ENCODE measurements at regions not wholly inside any gene's neighbourhood (a gene's known extent, or its start where the extent isn't known, plus 50 kb on each side); places are given as distances from the start of the nearest gene placed in this dataset.

DNA sequence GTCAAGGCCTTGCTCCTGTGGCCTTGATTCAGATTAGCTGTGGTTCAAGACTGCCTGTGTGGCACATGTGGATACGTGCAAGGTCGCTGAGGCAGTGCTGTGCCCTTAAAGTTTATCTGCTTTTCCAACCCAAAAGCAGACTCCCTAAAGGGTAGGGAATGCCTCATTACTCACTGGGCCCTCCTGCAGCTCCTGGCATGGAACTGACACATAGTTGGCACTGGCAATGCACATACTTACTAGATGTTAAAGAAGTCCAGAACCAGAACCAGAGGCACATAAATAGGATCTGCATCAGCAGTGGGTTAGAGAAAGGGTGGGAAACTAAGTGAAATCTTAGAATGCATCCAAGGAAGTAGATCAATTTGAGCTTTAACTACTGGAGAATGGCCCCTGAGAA lies 90.6 kb upstream of the MLN start:
- TF ChIP-seq POLR2A (IDR thresholded peaks at IDR 0.05; ENCODE audit: extremely low read depth, insufficient read length) (no peak), MYC (IDR thresholded peaks at IDR 0.05; ENCODE audit: low read depth, low read length) (no peak)
- TF ChIP-seq, protein P1, sequence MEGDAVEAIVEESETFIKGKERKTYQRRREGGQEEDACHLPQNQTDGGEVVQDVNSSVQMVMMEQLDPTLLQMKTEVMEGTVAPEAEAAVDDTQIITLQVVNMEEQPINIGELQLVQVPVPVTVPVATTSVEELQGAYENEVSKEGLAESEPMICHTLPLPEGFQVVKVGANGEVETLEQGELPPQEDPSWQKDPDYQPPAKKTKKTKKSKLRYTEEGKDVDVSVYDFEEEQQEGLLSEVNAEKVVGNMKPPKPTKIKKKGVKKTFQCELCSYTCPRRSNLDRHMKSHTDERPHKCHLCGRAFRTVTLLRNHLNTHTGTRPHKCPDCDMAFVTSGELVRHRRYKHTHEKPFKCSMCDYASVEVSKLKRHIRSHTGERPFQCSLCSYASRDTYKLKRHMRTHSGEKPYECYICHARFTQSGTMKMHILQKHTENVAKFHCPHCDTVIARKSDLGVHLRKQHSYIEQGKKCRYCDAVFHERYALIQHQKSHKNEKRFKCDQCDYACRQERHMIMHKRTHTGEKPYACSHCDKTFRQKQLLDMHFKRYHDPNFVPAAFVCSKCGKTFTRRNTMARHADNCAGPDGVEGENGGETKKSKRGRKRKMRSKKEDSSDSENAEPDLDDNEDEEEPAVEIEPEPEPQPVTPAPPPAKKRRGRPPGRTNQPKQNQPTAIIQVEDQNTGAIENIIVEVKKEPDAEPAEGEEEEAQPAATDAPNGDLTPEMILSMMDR (IDR thresholded peaks at IDR 0.05; ENCODE audit: low read depth, low read length): no peak
- TF ChIP-seq, protein P2, sequence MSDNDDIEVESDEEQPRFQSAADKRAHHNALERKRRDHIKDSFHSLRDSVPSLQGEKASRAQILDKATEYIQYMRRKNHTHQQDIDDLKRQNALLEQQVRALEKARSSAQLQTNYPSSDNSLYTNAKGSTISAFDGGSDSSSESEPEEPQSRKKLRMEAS (IDR thresholded peaks at IDR 0.05; ENCODE audit: low read depth, low read length): no peak

All from NB4 (cell line).